WTC11 (cell line): ENCODE measurements at regions not wholly inside any gene's neighbourhood (a gene's known extent, or its start where the extent isn't known, plus 50 kb on each side); places are given as distances from the start of the nearest gene placed in this dataset.

Experiments
- ATAC-seq: fragments of 200-7000 bp; cut with Tn5 transposase; 2 replicates; pipeline ENCODE4 v1.10.0; 2021; ENCODE audit warnings: mild to moderate bottlenecking, moderate library complexity
- CTCF ChIA-PET: fragments of 300-600 bp; sonication (Branson Sonifier 250); formaldehyde crosslinking; loops from one replicate; lab custom pipeline; 2021; ENCODE audit warnings: antibody characterized with exemption; lab: Charles Lee
- POLR2A ChIA-PET: fragments of 350-600 bp; sonication (Branson Sonifier 250); formaldehyde crosslinking; loops from one replicate; lab custom pipeline; 2021; ENCODE audit warnings: antibody characterized with exemption; lab: Charles Lee
- DNase-seq: peaks from one replicate; pipeline ENCODE4 v3.0.0; 2021; ENCODE audit warnings: low spot score
- H3K27ac Mint-ChIP-seq: 2 replicates; pipeline ENCODE4 v1.8.0; 2021; ENCODE audit warnings: mixed read lengths
- H3K27me3 Mint-ChIP-seq: 2 replicates; pipeline ENCODE4 v1.8.0; 2021; ENCODE audit warnings: low read depth, mild to moderate bottlenecking, moderate library complexity, mixed read lengths
- H3K36me3 Mint-ChIP-seq: 2 replicates; pipeline ENCODE4 v1.8.0; 2021; ENCODE audit warnings: mixed read lengths
- H3K4me1 Mint-ChIP-seq: 2 replicates; pipeline ENCODE4 v1.8.0; 2022; ENCODE audit warnings: mixed read lengths
- H3K4me3 Mint-ChIP-seq: 2 replicates; pipeline ENCODE4 v1.8.0; 2021; ENCODE audit warnings: mild to moderate bottlenecking, moderate library complexity, mixed read lengths
- H3K9me3 Mint-ChIP-seq: 2 replicates; pipeline ENCODE4 v1.8.0; 2021; ENCODE audit warnings: mixed read lengths
- ARID4B ChIP-seq: sonication (generic); formaldehyde crosslinking; IDR thresholded peaks from 2 replicates; pipeline ENCODE4 v1.8.0; 2023; ENCODE audit warnings: missing genetic modification reagents, mild to moderate bottlenecking, borderline replicate concordance
- ATF1 ChIP-seq: sonication (generic); formaldehyde crosslinking; IDR thresholded peaks from 2 replicates; pipeline ENCODE4 v1.8.1; 2023; ENCODE audit warnings: mild to moderate bottlenecking, moderate library complexity, missing genetic modification reagents
- ATF6 ChIP-seq: sonication (generic); formaldehyde crosslinking; IDR thresholded peaks from 2 replicates; pipeline ENCODE4 v1.8.1; 2023; ENCODE audit warnings: mild to moderate bottlenecking, missing genetic modification reagents
- E2F1 ChIP-seq: sonication (generic); formaldehyde crosslinking; IDR thresholded peaks from 2 replicates; pipeline ENCODE4 v1.8.0; 2022; ENCODE audit warnings: mild to moderate bottlenecking, missing genetic modification reagents
- ESRRA ChIP-seq: sonication (generic); formaldehyde crosslinking; IDR thresholded peaks from 2 replicates; pipeline ENCODE4 v1.8.1; 2022; ENCODE audit warnings: mild to moderate bottlenecking, missing genetic modification reagents, borderline replicate concordance
- FOXK1 ChIP-seq: sonication (generic); formaldehyde crosslinking; IDR thresholded peaks from 2 replicates; pipeline ENCODE4 v1.8.0; 2022; ENCODE audit warnings: mild to moderate bottlenecking, moderate library complexity, missing genetic modification reagents
- HMGA2 ChIP-seq: fragments of 250-450 bp; sonication (Bioruptor Pico); IDR thresholded peaks from 2 replicates; pipeline ENCODE4 v1.4.0; 2021; ENCODE audit warnings: mild to moderate bottlenecking, moderate library complexity
- HMGXB4 ChIP-seq: sonication (generic); formaldehyde crosslinking; IDR thresholded peaks from 2 replicates; pipeline ENCODE4 v1.8.1; 2023; ENCODE audit warnings: mild to moderate bottlenecking, moderate library complexity, missing genetic modification reagents
- MAX ChIP-seq: sonication (generic); formaldehyde crosslinking; IDR thresholded peaks from 2 replicates; pipeline ENCODE4 v1.8.0; 2022; ENCODE audit warnings: mild to moderate bottlenecking, missing genetic modification reagents
- MLX ChIP-seq: sonication (generic); formaldehyde crosslinking; IDR thresholded peaks from 2 replicates; pipeline ENCODE4 v1.8.1; 2023; ENCODE audit warnings: mild to moderate bottlenecking, missing genetic modification reagents, moderate library complexity
- MXD4 ChIP-seq: fragments of 250-450 bp; sonication (Bioruptor Pico); IDR thresholded peaks from 2 replicates; pipeline ENCODE4 v1.8.0; 2021; ENCODE audit warnings: mild to moderate bottlenecking, moderate library complexity, borderline replicate concordance
- RORB ChIP-seq: fragments of 250-450 bp; sonication (Bioruptor Pico); IDR thresholded peaks from 2 replicates; pipeline ENCODE4 v1.9.0; 2021; ENCODE audit warnings: mild to moderate bottlenecking
- SMAD3 ChIP-seq: sonication (generic); formaldehyde crosslinking; IDR thresholded peaks from 2 replicates; pipeline ENCODE4 v1.8.0; 2022; ENCODE audit warnings: missing genetic modification reagents, mild to moderate bottlenecking, borderline replicate concordance
- SOX15 ChIP-seq: fragments of 250-450 bp; sonication (Bioruptor Pico); IDR thresholded peaks from 2 replicates; pipeline ENCODE4 v1.9.0; 2021; ENCODE audit warnings: mild to moderate bottlenecking
- STAT6 ChIP-seq: sonication (generic); formaldehyde crosslinking; conservative IDR thresholded peaks from 2 replicates; pipeline ENCODE4 v1.8.1; 2023; ENCODE audit warnings: mild to moderate bottlenecking, low read depth, missing genetic modification reagents, moderate library complexity
- TEAD1 ChIP-seq: sonication (generic); formaldehyde crosslinking; IDR thresholded peaks from 2 replicates; pipeline ENCODE4 v1.8.0; 2022; ENCODE audit warnings: mild to moderate bottlenecking, missing genetic modification reagents
- ZNF219 ChIP-seq: sonication (generic); formaldehyde crosslinking; IDR thresholded peaks from 2 replicates; pipeline ENCODE4 v1.8.0; 2023; ENCODE audit warnings: missing genetic modification reagents, mild to moderate bottlenecking, borderline replicate concordance
- ZNF263 ChIP-seq: sonication (generic); formaldehyde crosslinking; IDR thresholded peaks from 2 replicates; pipeline ENCODE4 v1.8.1; 2022; ENCODE audit warnings: low read depth, mild to moderate bottlenecking, moderate library complexity, missing genetic modification reagents

GRCh38 chr2:16737812-16738211 lies 72.2 kb upstream of the CYRIA start (continued):
- no peak for TF ChIP-seq ARID4B
- TF ChIP-seq E2F1 (CRISPR knock-in tag), result no peak
- TF ChIP-seq ATF6 (CRISPR knock-in tag), result no peak
- TF ChIP-seq ESRRA, result no peak
- no peak for TF ChIP-seq TEAD1
- TF ChIP-seq SMAD3, result no peak
- TF ChIP-seq ZNF263 (CRISPR knock-in tag), result no peak

- ChIA-PET POLR2A (no interaction called here), CTCF (interaction anchor here (0.7 to 1.8 kb wide), 2 partner anchors 85 to 123 kb away, joined by 3 to 5 read pairs; no protein-coding TSS in a partner anchor)
- Mint-ChIP-seq H3K27ac (no peak overlapping the region), H3K4me1 (no peaks in the 10 kb centered on the region), H3K9me3 (no peaks in the 10 kb centered on the region), H3K36me3 (no peaks in the 10 kb centered on the region), H3K4me3 (no peak overlapping the region), H3K27me3 (no peaks in the 10 kb centered on the region)
- DNase-seq (no peak), ATAC-seq (no peak)
- TF ChIP-seq MLX (CRISPR knock-in tag), result no peak
- no peak for TF ChIP-seq SOX15 (CRISPR knock-in tag)
- no peak for TF ChIP-seq FOXK1 (CRISPR knock-in tag)
- TF ChIP-seq ATF1, result no peak
- TF ChIP-seq ZNF219 (CRISPR knock-in tag), result no peak
- TF ChIP-seq MAX, result no peak
- TF ChIP-seq MXD4, result no peak
- TF ChIP-seq HMGA2 (CRISPR knock-in tag), result no peak
- no peak for TF ChIP-seq HMGXB4 (CRISPR knock-in tag)
- no peak for TF ChIP-seq STAT6
- TF ChIP-seq RORB, result no peak
- no peak for TF ChIP-seq ARID4B
Measured at GRCh38 chr2:16736633-16737032, 71.0 kb upstream of the CYRIA start.
